H1 (cell line): ENCODE measurements at regions not wholly inside any gene's neighbourhood (a gene's known extent, or its start where the extent isn't known, plus 50 kb on each side); places are given as distances from the start of the nearest gene placed in this dataset.

ENCODE experiments used
- SIX5 ChIP-seq: IDR thresholded peaks from 2 replicates; pipeline ENCODE4 v1.6.1; 2011; ENCODE audit warnings: mild to moderate bottlenecking, low read depth, low read length

- TF ChIP-seq SIX5 = no peak
- TF ChIP-seq, all 59 proteins: peak for 0
Measured at GRCh38 chr2:85956646-85957039, 67.9 kb upstream of the ST3GAL5 start (continued).
